ENCODE measurements at regions not wholly inside any gene's neighbourhood (a gene's known extent, or its start where the extent isn't known, plus 50 kb on each side); places are given as distances from the start of the nearest gene placed in this dataset.
"Not testable (repeated sequence)": the region's sequence is repeated elsewhere in the genome, so short reads cannot be mapped to it uniquely, and the experiment has no call there.

DNA sequence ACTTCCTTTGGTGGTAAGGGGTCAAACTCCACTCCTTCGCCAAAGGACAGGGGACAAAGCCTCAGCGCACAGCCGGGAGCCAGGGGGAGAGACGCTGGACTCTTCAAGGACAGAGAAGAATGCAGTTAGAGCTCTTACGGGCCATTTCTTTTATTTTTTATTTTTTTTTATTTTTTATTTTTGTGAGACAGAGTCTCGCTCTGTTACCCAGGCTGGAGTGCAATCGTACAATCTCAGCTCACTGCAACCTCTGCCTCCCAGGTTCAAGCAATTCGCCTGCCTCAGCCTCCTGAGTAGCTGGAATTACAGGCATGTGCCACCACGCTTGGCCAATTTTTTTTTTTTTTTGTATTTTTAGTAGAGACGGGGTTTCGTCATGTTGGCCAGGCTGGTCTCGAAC is 93.2 kb upstream of the RPH3AL start, which contains the start of gene RFLNB:
TSS of gene RFLNB (minus strand) at position 101 of the 400 bp plus-strand sequence.
- DNase-seq (ENCODE audit: low spot score): not testable (repeated sequence)

DNA sequence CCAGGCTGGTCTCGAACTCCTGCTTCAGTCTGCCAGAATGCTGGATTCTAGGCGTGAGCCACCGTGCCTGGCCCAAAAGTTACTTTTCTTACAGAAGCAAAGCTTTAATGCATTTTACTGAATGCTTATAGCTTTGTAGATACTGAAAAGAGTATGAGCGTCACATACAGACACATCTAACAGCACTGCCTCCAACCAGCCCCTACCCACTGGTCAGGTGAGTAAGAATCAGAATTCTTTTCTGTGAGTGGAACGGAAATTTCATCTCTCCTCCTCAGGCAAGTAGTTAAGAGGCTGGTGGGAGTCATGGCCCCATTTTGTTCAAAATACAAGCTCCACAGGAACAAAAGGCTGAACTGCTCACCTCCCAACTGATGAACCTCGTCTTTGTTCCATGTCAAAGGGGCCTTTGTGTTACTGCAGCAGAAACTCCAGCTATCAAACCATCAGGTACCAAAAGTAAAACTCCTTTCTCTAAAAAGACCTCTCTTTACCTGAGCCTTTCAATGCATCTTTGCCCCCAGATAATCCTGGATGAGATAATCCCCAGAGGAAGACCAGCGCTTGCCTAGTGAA is 92.4 kb upstream of the RPH3AL start:
- no peak for DNase-seq (ENCODE audit: low spot score)

GRCh38 chr17:443109-443508 is 90.5 kb upstream of the RPH3AL start:
- no peak for DNase-seq (ENCODE audit: low spot score)

GRCh38 chr17:441155-441950 is 88.7 kb upstream of the RPH3AL start:
- no peak for DNase-seq (ENCODE audit: low spot score)

GRCh38 chr17:438191-438590 is 85.6 kb upstream of the RPH3AL start:
- no peak for DNase-seq (ENCODE audit: low spot score)

DNA sequence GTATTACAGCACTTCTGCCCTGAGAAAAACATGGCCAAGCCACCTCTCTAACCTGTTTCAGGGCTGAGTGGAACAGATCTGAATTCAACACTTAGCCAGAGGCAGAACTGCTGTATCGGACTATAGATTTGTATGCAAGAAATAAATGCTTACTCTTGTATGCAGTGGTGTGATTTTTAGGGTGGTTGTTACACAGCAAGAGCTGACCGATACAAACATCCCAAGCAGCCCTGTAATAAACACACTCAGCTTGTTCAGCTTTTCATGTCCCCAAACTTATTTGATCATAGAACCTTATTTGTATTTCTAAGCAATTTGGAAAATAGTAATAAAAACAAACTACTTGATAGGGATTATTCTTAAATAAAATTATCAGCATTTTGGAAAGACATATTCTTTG is 84.9 kb upstream of the RPH3AL start:
- no peak for DNase-seq (ENCODE audit: low spot score)

GRCh38 chr17:436571-436970 is 84.0 kb upstream of the RPH3AL start:
- DNase-seq (ENCODE audit: low spot score): no peak

- DNase-seq (ENCODE audit: low spot score): not testable (repeated sequence)
Measured at GRCh38 chr17:432471-432870, 79.9 kb upstream of the RPH3AL start.

GRCh38 chr17:431494-431893 is 78.9 kb upstream of the RPH3AL start:
- DNase-seq (ENCODE audit: low spot score): no peak

GRCh38 chr17:429589-429988 is 77.0 kb upstream of the RPH3AL start:
- no peak for DNase-seq (ENCODE audit: low spot score)

- no peak for DNase-seq (ENCODE audit: low spot score)
Measured at GRCh38 chr17:428414-428813, 75.8 kb upstream of the RPH3AL start.

GRCh38 chr17:427891-428290 is 75.3 kb upstream of the RPH3AL start:
- DNase-seq (ENCODE audit: low spot score): no peak

GRCh38 chr17:427327-427726 is 74.7 kb upstream of the RPH3AL start:
- DNase-seq (ENCODE audit: low spot score): no peak

DNA sequence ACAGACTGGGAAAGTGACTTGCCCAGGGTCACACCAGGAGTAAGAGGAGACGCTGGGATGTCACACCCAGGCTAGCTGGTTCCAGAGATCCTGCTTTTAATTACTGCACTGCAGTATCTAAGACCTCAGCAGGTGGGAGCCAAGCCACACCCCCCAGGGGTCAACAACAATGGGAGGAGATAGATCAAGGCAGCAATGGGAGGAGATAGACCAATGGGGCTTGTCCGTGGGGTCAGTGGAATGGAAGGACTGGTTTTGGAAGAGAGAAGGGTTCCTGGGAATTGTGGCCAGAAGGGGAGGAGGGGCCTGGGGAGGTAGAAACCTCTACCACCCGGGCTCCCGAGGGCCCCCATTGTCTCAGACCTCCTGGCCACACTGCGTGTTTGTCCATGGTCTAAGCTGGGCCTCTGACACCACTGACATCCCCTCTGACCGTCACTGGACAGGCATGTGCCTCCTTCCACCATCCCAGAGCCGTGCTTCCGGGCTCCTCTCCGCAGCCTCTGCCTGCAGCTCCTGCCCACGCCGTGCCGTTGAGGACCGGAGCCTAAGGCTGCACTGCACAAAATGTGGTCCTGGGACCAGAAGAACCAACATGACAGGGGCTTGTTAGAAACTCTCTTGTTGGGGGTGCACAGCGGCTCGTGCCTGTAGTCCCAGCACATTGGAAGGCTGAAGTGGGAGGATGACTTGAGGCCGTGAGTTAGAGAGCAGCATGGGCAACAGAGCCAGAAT is 69.8 kb upstream of the RPH3AL start:
- DNase-seq (ENCODE audit: low spot score): no peak

GRCh38 chr17:420479-421175 is 68.0 kb upstream of the RPH3AL start:
- no peak for DNase-seq (ENCODE audit: low spot score)

DNA sequence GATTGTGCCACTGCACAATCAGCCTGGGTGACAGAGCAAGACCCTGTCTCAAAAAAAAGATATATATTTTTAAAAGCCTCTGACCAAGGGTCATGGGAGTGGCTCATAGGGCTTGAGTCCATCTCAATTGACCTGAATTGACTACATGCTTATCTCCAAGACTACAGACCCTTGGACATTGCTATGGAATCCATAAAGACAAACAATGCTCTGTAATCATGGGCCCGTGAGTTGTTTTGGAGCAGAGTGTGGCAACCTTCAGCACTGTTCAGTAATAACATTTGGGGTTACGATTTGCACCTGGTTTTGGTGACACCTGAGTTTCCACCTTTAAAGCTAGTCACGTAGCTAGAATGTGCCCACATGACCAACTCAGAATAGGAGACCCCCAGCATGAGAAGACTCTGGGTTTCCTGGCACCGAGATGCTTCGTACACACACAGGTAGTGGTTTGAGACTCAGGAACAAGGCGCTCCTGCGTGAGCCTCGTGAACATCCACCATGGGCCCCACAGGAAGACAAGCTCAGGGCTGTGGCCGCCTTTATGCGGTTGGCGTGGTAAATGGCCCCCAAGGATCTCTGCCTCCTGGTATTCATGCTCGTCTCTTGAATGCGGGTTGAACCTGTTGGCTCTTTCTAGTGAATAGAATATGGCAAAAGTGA is 66.6 kb upstream of the RPH3AL start:
- DNase-seq (ENCODE audit: low spot score): no peak

- DNase-seq (ENCODE audit: low spot score): no peak
Measured at GRCh38 chr17:418421-418751, 65.8 kb upstream of the RPH3AL start.

DNA sequence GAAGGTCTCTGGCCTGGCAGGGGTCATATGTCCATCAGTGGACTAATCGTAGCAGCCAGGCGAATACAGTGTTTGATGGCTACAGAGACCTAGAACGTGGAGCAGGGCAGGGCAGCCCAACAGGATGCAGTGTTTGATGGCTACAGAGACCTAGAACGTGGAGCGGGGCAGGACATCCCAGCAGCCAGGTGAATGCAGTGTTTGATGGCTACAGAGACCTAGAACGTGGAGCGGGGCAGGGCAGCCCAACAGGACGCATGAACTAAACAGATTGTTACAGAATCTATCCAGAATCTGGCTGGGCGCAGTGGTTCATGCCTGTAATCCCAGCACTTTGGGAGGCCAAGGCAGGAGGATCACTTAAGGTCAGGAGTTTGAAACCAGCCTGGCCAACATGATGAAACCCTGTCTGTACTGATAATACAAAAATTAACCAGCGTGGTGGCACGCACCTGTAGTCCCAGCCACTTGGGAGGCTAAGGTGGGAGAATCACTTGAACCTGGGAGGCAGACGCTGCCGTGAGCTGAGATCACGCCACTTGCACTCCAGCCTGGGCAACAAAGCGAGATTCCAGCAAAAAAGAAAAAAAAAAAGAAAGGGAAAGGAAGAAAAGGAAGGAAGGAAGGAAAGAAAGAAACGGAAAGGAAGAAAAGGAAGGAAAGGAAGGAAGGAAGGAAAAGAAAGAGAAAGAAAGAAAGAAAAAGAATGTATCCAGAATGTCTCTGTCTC is 65.2 kb upstream of the RPH3AL start:
- DNase-seq (ENCODE audit: low spot score): no peak

- DNase-seq (ENCODE audit: low spot score): peak; percentile 43
Measured at GRCh38 chr17:416293-417206, 63.9 kb upstream of the RPH3AL start.

DNA sequence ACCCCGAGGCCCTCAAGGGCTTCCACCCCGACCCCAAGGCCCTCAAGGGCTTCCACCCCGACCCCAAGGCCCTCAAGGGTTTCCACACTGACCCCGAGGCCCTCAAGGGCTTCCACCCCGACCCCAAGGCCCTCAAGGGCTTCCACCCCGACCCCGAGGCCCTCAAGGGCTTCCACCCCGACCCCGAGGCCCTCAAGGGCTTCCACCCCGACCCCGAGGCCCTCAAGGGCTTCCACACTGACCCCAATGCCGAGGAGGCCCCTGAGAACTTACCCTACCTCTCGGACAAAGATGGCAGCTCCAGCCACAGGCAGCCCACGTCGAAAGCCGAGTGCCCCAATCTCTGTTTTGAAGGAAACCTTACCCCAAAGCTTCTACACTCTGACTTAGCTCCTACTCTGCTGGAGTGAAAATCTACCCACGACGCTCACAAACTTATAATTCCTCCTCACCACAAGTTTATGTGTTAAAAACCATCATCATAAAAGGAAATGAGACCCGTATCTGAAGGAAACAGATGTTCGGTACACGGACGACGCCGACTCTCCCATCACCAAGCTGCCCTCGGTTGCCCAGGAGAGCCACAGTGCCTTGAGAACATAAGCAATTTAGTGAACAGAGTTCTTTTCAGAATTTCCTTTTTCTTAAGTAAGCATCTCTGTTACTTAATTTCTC is 61.2 kb upstream of the RPH3AL start:
- DNase-seq (ENCODE audit: low spot score): no peak
